Breast epithelium (tissue), 3 donors: ENCODE measurements at regions not wholly inside any gene's neighbourhood (a gene's known extent, or its start where the extent isn't known, plus 50 kb on each side); places are given as distances from the start of the nearest gene placed in this dataset.

ENCODE experiments used
- CTCF ChIP-seq, 3 donors: fragments of 450-650 bp; IDR thresholded peaks; one replicate each; pipeline ENCODE4 v1.5.1; 2016 to 2017; ENCODE audit warnings: antibody characterized with exemption in 3 of 3, mild to moderate bottlenecking in 3 of 3, moderate library complexity in 3 of 3
- POLR2A ChIP-seq: fragments of 450-650 bp; IDR thresholded peaks from one replicate; pipeline ENCODE4 v1.6.1; 2016; ENCODE audit warnings: antibody characterized with exemption, mild to moderate bottlenecking, moderate library complexity

- TF ChIP-seq CTCF (IDR thresholded peaks at IDR 0.05) (no peak), POLR2A (no peak)
Observed at GRCh38 chr4:92189146-92189545, 114.6 kb upstream of the GRID2 start.
